GM21576 (cell line): ENCODE measurements at regions not wholly inside any gene's neighbourhood (a gene's known extent, or its start where the extent isn't known, plus 50 kb on each side); places are given as distances from the start of the nearest gene placed in this dataset.

Experiments used
- ATAC-seq: cut with Tn5 transposase; IDR thresholded peaks from one replicate; pipeline ENCODE4 v1.9.1; 2021; ENCODE audit warnings: mild to moderate bottlenecking, moderate library complexity; ENCODE audit not compliant: unreplicated experiment

- no peak for ATAC-seq
Observed at GRCh38 chr12:23428758-23429157, 520.7 kb downstream of the SOX5 start.

DNA sequence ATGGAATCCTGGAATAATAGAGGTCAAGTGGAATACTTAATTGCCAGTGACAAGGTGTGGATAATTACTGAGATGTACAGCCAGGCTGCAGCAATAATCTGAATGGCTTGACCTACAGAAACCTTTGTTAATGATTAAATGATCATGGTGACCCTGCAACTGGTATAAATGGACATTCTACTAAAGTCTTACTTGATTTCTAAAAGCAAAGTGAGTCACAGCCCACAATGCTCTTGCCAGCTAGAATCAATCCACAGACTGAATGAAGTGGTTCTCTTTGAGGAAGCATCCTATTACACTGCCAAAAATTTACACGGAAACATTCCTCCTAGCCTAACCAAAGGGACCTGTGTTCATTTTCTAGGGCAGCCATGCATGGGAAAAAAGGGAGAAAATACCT lies 518.5 kb downstream of the SOX5 start:
- no peak for ATAC-seq

GRCh38 chr12:23433121-23433520 lies 516.3 kb downstream of the SOX5 start:
- ATAC-seq = no peak

GRCh38 chr12:23434154-23434553 lies 515.3 kb downstream of the SOX5 start:
- no peak for ATAC-seq

DNA sequence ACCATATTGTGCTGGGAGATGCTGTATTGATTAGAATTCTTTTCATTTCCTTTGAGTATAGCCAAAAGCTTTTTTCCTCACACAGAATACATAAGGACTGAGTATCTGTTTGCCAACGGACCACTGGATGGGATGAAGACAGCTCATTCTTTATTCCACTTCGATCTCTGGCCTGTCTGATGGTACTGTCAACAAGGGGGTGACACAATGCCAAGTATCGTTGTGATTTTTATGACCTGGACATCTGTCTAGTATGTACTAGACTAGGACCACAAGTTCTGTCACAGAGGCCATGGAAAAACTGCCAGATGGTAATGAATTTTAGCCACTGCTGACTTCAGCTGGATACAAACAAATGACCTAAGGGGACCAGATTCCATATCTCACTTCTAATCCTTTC lies 502.7 kb downstream of the SOX5 start:
- no peak for ATAC-seq

DNA sequence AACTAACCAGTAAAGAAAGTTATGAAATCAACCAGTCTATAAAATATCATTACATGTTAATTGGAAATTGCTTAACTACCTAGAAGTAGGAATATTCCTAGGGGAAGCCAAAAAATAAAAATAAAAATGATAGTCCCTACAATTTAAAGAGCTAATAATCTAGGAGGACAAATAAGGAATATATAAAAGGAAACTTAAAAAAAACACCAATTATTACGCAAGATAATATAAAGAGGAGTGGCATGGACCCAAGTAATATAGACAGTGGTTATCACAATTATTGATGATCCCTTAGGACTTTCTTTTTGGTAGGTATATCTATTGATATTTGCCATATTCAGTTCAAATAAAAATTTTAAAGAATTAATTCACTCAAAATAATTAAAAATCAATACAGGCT lies 498.7 kb downstream of the SOX5 start:
- ATAC-seq = no peak

DNA sequence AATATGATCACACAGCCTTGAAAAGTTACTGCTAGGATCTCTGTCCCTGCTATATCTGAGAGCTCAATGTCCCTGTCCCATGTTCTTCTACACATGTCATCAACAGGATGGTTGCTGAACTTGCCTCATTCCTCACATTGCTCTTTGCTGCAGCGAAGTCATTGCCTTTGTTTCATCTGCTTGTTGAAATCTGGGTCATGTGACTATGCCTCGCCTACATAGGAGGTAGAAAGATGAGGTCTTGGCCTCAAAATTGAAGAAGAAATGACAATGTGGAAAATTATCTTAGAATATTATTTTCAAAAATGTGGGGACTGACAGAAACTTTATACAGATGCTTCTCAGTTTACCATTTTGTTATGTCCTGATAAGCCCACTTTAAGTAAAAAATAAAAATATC lies 494.2 kb downstream of the SOX5 start:
- no peak for ATAC-seq

DNA sequence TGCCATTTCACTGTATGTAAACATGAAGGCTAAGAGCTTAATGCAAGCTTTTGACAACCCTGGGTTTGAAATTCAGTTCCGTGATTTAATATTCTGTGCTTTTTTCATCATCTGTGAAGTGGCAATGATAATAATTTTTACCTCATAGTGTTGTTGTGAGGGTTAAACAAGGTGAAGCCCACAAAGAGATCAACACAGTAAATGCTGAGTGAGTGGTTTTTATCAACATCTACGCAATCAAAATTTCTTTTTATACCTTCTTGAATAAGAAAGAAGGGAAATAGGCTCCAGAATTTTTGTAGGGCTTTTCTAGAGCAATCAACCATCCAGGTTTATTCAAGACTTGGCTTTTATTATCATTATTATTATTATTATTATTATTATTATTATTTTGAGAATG lies 490.8 kb downstream of the SOX5 start:
- no peak for ATAC-seq

DNA sequence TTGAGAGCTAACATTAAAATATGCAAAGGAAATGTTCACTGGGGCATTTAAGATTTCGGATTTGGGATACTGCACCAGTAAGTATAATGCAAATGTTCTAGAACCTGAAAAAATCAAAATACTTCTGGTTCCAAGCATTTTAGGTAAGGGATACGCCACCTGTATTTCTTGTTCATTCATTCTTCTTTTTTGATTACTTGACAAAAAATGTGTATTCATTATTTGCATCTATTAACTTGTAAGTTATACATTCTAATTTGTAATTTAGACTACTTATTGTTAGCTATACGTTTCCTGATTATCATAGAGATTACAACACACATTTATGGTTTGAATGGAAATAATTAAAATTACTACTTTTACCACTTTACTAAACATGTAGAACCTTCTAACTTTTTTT lies 486.9 kb downstream of the SOX5 start:
- ATAC-seq = no peak

DNA sequence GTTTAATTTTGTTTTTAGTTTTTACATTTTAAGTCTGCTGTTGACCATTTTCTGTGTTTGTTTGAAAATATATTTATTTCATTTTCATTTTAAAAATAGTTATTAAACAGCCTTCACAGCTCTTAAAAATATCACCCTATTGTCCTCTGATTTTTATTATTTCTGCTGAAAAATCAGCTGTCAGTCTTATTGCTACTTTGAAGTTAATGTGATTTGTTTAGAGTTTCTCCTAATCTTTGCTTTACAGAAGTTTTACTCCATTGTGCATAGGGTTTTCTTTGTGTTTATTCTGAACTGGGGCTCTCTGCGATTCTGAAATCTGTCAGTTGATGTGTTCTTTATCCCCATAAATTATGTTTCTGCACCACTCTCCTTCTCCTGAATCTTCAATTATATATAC lies 486.3 kb downstream of the SOX5 start:
- no peak for ATAC-seq

- ATAC-seq = no peak
Observed at GRCh38 chr12:23464241-23464812, 485.1 kb downstream of the SOX5 start.

DNA sequence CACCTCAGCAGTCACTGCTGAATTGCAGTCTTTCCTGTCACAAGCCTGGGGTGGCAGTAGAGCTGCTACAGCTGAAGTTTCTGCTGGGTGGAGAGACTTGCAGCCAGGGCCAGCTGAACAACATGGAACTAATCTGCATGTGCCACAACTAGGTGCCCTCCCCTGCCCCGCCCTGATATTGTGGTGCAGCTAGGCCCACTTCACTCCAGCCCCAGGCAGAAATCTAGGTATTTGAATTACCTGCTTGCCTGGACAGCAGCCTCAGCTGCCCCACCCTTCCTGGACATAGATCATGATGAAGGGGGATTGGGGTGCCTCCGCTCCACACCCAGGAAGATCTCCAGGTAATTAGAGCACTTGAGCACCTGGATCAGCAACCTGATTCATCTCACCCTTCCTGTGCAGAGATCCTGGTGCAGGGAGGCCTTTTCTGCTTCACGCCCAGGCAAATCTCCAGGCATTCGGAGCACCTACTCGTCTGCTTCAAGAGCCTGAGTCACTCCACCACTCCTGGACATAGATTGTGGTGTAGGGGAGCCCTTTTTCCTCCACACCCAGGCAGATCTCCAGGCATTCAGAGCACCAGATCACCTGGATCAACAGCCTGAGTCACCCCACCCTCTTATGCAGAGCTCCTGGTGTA lies 477.0 kb downstream of the SOX5 start:
- no peak for ATAC-seq

- no peak for ATAC-seq
Observed at GRCh38 chr12:23473071-23473470, 476.4 kb downstream of the SOX5 start.

DNA sequence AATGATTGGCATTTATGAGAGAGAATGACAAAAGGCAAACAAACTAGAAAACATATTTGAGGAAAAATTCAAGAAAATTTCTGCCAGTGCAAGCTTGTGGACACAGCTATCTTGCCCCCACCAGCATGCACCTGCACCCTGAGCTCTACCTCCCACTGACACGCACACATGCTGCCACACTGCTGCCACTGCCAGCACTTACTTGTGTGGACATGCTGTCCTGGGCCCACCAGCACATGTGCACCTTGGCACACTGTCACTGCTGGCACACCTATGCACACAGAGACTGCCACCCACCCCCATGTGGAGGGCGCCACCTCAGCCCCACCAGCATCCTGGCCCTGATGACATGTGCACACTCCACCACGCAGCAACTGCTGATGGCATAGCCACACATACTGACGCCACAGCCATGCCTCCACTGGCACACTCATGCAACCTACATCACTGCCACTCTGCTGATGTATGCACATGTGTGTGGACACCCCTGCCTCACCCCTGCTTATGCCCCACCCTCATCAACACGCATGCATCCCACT lies 475.0 kb downstream of the SOX5 start:
- no peak for ATAC-seq
